Activated CD4-positive, alpha-beta T cell treated with anti-CD3 and anti-CD28 coated beads for 48 hours (primary cell): ENCODE measurements at regions not wholly inside any gene's neighbourhood (a gene's known extent, or its start where the extent isn't known, plus 50 kb on each side); places are given as distances from the start of the nearest gene placed in this dataset.

ENCODE experiments used
- DNase-seq: peaks from one replicate; pipeline ENCODE4 v3.0.0-alpha.2; 2020

DNA sequence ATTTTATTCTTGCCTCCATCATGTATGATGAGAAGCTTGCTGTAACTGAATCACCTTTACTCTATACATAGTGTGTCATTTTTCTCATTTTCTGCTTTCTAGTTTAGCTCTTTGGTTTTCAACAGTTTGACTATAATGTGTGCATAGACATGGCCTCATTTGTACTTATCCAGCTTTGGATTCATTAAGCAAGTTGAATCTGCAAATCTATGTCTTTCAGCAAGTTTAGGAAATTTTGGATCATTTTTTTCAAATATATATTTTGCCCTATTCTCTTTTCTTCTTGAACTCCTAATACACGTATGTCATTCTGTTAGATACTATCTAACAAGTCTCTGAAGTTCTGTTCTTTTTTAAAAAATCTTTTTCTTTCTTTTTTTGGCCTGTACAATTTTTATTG, 57.8 kb downstream of the PRLHR start:
- DNase-seq: no peak

DNA sequence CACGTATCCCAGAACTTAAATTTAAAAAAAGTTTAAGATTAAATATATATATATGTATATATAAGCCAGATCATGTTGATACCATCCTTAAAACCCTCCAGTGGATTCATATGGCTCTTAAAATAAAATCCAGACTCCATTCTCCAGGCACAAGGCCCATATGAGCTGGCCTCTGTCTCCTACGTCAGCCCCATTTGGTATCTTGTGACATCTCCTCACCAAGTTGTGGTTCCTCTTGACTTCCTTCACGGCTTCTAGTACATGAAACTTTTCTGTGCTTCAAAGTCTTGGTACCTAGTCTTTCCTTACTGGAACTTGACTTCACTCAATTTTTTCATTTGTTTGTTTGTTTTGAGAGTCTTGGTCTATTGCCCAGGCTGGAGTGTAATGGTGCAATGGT, 61.3 kb downstream of the PRLHR start:
- DNase-seq: no peak

DNA sequence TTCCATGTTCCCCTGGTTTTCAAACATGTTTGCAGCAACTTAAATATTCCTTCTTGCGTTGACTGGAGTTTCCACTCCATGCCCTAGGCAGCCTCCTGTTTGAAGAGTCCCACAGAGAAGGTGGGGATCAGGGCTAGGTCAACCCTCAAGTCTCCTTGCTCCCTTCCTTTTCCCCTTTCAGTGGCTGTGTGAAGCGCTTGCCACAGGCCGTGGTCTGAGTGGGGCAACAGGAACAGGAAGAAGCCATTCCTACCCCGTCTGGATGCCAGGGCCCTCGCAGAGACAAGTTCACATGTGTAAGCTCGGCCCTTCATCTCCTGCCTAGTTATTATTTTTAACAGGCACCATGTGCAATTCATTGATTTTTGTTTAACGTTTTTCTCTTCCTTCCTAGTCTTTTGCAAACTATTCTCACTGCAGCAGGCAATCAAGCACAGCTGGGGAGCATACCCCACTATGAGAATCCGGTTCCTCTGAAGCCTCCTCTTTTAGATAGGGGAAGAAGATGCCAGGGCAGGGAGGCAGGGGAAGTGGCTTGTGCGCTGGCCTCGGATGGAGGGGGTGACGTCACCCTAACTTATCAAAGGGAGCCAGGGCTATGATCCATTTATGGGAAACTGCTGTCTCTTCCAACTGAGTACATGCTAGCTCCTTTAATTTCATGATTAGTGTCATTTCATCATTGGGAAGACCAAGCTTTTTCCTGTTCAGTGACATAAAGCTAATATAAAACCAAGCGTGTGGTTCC, 64.2 kb downstream of the PRLHR start:
- DNase-seq: no peak

DNA sequence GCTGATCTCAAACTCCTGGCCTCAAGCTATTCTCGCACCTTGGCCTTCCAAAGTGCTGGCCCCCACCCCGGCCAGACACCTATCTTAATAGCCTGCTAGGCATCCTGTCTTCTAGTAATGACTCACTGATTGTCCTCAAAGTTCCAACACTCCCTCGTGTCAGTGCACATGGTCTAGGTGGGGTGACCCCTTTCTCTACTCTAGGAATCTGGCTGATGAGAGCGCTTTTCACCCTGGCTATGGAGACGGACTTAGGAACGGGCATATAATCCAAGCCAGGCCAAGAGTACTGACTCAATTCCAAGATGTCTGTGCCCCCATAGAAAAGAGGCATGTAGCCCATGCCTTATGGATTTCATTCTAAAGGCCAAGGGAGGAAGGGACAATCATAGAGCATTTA, 67.0 kb downstream of the PRLHR start:
- DNase-seq: no peak

DNA sequence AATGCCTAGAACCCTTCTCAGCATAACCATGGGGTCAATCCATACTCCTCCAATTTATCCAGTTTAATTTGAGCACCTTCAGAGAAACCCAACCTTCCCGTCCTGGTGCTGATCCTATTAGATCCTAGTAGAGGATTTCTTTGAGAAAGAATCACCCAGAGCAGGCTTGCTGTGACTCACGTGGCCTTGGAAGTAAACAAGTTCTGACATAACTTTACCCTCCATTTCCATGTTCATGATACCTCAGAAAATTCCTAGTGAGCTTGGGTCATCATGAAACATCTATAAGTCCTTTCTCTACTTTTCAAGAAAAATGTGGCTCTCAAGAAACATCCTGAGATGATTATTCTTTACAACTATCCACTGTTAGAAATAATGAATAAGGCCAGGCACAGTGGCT, 71.7 kb downstream of the PRLHR start:
- no peak for DNase-seq

DNA sequence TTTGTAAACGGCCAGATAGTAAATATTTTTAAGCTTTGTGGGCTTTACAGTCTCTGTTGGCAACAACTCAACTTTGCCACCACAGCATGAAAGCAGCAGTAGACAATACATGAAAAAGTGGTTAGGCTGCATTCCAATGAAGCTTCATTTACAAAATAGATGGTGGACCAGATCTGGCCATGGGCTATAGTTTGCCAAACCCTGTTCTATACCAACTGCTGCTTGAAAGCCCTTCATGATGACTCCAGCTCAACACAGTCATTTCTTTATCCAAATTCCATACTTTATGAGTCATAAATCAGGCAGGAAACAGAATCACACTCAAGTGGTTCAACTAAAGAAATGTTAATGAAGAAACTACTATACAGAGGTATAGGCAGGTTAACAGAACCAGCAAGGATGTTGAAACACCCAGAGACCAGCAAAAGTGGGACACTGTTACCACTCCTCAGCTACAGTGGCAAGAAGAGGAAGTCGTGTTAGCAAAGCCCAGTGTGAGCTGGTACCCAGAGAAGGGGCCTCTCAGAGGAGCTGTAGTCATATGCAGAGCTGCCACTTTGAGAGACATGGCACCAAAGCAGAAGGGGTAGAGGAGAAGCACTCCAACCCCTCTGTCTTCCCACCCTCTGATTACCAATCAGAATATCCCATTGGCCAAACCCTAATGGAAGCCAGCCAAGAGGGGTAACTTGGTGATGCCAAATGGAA, 72.5 kb downstream of the PRLHR start:
- DNase-seq: no peak

DNA sequence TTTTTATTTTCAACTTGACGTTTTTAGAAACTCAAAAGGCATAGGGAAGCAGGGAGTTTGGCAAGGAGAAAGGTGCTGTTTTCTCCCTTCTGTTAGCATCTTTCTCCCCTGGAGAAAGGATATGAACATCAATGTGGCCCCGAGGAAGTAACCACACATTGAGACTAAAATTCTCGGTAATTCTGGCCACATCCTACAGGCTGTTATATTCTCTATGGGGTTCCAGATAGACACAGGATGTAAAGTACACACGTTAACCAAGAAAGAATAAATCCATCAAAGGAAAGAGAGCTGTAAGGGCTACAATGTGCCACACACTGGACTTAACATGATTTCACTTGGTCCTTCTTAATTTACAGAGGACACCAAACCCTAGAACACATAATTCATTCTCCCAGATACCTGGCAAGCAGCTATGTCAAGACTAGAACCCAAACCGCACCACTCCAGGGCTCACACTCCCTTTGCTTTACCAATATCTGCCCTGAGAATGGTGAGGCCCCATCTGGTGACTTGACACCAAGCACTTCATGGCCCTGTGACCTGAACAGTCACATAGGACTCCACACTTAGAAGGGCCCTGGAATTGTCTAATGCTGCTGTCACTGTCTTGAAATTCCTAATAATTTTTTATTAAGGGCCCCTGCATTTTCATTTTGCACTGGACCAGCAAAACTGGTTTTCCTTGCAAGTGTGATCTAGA, 73.9 kb downstream of the PRLHR start:
- DNase-seq: no peak

DNA sequence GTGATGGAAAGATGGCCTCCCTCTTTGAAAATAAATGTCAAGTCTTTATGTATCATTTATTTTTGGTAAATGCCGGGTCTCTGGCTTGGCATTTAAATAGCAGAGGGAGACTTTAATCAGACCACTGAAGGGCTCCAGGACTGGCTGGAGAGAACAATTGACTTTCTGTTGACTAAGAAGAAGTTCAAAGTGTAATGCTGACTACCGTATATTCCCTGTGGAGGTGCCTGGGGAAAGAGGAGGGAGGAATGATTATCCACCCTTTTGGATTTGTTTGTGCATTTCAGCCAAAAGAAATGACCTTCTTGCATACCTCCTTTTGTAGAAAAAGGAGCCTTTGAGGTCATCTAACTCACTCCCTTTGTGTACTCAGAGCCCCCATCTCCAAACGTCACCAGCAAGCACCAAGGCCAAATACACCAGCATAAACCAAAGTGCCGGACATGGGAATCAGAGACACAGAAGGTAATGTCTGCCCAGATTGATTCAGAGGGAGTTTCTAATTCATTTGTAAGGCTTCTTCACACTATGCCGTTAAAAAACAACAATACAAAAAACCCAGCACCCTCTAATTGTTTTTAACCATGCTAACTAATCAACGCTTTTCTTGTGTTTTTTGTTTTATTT, 75.2 kb downstream of the PRLHR start:
- DNase-seq: no peak

DNA sequence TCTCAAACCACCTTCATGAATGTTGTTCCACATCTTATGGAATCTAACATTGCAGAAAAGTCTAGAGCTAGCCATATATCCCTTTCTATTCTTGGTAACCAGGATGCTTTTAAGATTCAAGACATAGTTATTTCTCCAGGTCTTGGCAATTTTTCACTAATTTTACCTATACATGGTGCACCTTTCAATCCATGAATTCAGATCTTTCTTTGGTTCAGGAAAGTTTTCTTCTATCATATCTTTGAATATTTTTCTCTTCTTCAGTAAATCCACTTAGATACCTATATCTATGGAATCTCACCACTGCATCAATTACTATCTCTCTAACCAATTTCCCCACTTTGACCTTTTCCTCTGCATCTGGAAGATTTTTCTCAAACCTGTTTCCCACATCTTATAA, 77.4 kb downstream of the PRLHR start:
- no peak for DNase-seq

DNA sequence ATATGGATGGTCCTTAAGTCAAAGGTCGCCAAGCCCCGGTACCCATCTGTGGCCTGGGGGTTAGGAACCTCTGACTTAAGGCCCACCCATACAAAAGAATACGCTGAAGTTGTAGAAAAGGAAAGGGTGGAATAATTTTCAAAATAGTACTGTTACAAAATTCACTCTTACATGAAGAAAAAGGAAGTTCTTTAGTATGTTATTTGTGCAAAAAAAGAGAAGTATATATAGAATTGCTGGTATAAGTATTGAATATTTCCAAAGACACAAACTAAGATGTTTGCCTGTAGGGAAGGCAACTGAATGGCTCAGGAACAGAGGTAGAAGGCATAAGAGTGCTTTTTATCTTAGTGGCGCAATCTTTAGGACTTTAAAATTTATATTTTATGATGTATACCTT, 78.7 kb downstream of the PRLHR start:
- DNase-seq: no peak

DNA sequence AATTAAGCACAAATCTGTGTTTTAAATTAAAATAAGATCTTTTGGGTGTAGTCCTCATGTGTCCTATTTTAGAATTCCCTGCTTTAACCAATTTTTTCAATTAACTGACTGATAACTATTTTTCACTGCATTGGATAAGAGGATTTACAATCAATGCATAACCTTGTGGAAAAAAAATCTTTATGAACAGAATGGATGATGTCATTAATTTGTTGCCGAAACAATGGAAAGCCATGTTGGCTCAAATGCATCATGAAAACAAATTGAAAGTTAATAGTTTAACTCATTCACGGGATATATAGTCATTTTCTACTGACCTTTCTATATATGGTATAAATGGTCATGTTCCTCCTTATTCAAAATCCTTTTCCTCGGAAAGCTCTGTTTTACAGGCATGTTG, 82.3 kb downstream of the PRLHR start:
- no peak for DNase-seq

DNA sequence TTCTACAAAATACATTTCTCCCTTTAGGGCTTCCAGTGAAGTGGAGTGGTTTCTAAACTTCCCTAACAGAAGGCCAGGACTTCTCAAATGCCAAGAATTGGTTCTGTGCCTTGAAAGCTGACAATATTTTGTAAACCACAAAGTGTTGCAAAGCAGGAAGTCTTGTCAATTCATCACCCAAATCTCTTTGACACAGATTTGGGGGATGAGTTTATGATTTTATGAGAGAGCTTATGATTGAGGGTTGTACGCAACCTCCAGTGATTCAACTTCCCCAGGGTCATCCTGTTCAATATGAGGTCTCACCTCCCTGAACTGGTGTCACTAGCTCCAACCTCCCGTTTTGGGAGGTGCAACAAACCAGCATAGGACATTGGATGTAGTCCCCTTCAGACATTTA, 83.7 kb downstream of the PRLHR start:
- no peak for DNase-seq

DNA sequence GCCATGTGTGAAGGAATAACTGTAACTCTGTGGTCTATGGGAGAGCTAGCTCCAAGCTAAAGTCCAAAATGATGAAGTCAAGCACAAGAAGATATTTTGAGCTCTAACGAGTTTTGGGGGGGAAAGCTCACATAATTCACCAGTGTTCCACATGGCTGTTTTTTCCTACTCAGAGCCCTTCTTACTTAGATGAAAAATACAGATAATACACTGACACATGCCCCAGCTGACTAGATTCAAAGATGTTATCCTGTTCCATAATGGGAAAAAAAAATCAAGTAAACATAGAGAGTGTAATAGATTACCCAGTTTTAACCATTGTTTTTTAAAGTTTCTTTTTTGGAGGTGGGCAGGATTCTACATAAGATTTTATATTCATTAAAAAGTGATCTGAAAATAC, 86.6 kb downstream of the PRLHR start:
- DNase-seq: no peak

DNA sequence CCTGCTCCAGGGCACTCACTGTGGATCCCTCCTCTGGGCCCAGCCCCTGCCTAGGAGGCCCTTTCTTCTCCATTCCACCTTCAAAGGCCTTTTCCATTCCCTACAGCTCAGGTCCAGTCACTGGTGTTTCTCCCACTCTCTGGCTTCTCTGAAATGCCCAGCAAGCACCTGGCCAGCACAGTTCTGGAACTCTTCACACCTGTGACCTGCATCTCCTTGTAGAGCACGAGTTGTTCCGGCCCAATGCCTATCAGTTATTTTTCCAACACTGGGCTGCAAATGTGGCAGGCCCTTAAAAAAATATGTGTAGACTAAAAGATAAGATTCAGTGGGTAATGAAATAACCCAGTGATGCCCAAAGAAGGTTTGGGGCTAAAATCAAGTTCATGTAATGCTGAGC, 87.1 kb downstream of the PRLHR start:
- no peak for DNase-seq

DNA sequence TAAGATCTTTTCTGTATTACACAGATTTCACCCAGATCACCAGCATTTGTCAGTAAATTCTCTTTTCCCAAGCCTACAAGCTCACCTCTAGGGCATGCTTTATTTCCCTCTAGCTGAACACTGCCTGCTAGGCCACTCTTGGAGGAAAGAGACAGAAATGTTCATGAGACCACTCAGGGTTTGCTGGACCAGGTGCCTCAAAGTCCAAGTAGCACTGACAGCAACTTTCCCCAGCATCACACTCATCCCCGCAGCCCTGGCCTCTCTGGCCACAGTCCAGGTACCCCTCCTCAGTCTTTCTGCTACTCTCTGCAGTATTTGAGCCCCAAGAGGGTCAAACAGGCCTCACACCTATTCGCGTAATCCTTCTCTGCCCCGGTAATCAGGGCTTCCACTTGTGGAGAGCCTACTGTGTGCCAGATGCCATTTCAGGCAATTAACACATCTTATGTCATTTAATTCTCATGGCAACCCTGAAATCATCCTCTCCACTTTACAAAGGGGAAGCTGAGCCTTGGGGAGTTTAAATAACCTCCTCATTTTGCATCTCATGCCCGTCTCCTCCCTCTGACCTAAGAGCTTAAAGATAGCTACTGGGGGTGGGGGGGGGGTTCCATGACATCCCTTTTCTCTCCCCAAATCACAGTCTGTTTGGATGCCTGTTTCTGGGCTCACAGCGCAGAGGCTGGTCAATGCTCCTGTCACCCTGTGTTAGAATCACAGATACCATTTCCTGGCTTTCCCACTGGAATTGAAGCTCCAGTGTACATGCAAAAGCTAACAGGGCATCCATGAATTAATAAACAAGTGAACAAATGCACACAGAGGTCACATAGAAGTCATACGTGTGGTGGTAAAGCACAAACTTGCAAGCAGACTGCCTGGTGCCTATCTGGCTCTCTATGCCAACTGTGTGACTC, 88.5 kb downstream of the PRLHR start:
- no peak for DNase-seq

DNA sequence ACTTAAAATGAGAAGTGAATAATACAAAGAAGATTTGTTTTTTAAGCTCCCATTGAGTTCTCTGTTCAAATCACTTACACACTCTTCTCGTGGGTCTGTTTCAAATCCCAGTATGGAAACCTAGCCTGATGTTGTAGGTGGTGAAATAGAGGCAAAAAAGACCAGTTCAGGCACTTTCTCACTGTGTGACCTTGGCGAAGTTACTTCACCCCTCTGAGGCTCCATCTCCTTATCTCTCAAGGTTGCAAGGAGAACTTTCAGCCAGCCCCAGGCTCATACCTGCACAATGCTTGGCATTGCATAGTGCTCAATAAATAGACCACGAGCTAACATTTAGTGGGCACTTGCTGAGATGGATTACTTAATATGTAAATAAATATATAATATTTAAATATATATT, 90.1 kb downstream of the PRLHR start:
- DNase-seq: no peak

DNA sequence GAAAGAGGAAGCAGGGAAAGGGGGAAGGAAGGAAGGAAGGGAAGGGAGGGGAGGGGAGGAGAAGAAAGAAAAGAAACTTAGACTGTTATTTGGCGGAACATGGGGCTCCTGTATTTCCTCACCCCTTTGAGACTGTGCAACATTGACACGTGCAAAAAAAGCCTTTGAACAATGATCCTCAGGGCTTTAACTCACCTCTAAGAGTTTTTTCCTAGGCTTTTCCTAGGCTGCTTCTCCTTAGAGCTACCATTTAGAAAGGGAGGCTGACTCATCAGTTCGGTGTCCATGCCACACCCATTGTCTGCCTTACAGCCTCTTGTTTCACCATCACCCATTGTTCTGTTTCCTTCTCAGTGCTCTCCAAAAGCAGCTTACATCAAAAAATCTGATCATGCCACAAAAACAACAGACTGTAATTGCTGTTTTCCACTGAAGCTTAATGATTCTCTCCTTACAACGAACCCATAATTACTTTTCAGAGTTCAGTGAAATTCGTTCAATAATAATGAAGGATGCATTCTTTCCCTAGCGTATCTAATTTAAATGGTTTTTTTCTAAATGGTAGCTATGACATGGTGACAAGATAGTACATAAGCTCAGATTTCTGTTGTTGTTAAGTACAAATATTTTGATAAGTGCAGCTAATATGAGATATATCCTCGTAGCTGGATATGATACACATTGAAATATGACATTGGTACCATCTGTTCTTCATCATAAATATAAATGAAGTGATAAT, 90.8 kb downstream of the PRLHR start:
- DNase-seq: no peak

DNA sequence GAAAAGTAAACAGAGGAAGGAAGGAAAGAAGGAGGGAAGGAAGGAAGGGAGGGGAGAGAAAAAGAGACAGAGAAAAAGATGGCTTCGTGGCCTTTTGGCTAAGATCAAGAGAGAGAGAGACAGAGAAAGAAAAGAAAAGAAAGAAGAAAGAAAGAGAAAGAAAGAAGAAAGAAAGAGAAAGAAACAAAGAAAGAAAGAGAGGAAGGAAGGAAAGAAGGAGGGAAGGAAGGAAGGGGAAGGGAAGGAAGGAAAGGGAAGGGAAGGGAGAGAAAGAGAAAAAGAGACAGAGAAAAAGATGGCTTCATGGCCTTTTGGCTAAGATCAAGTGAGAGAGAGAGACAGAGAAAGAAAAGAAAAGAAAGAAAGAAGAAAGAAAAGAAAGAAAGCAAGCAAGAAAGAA, 91.4 kb downstream of the PRLHR start:
- no peak for DNase-seq

DNA sequence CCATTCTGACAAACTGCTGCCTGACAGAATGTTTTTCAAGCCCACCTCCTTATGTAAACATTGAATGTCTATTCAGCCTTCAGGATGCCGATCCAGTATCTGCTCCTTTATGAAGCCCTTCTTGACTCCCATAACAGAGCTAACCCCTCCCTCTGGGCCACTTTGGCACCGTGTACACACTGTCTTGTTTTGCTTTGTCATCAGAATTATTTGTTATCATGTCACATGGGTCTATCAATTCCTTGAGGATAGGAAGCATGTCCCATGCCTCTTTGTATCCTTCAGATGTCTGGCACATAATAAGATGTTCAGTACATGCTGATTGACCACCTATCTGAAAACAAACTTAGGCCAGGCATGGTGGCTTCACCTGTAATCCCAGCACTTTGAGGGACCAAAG, 92.3 kb downstream of the PRLHR start:
- DNase-seq: no peak

DNA sequence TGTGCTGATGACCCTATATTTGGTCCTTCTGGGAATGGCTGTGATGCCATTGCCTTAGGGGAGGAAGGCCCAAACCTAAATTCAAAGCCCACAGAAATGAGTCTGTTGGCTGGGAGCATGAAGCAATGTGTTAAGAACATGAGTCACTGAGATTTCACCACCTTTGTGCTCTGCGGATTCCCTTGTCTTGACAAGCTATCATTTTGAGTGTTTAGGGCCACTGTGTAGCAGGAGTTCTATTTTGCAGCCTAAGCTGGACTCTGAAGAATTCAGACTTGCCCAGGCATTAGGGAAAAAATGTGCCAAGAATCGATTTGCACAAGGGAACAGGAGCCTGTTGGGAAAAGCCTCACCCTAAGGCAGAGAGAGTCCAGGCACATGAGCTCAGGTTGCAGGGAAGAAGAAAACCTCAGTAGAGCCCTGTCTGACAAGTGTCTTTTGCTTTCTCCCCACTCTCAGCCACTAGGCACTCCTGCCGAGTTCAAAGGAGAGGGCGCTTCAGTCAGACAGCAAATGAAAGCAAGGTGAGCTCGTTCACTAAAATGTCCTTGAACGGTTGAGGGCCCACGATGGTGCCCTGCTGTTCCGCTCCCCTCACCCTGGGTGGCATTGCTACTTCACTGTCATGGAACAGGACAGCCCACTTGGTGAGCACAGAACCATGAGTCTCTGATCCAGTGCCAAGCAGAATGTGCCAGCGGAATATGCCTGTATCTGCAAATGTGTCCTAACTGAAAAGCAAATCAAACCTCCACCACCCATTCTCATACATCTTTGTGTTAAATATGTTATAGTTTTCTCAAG, 93.6 kb downstream of the PRLHR start:
- DNase-seq: no peak

DNA sequence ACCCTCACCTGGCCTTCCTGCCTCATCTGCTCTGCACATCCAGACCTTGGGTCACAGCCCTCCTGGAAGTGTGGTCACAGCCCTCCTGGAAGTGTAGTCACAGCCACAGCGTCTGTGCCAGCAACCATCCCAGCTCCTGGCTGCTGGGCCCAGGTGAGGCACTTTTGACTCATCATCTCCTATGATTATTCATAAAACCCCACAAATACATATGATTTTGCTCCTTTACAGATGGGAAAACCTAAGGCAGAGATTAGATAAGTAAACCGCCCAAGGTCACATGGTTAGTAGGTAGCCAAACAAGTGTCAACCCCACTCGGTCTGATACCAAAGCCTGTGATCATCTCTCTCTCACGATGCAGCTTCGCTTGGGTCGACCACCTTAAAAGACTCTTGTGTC, 94.3 kb downstream of the PRLHR start:
- no peak for DNase-seq
